ENCODE measurements at regions not wholly inside any gene's neighbourhood (a gene's known extent, or its start where the extent isn't known, plus 50 kb on each side); places are given as distances from the start of the nearest gene placed in this dataset.

DNA sequence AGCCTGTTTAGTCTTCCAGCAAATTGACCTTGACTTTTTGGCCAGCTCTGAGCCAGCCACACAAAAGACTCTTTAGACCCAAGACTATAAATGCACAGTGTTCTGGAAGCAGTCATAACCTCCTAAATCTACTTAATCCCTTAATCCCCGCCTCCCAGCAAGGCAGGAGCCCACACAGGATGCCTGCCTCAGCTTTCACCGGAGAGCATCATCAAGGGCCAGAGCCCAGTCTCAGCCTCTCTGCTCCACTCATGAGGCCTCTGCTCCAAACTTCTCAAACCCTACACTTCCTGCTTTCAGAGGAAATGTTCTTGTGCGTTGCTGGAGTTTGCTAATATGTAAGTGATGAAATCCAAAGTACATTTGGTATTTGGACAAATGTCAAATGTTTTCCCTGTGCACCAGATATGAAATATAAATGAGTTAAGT is 57.9 kb upstream of the FSHB start:
- TF ChIP-seq, protein P1, sequence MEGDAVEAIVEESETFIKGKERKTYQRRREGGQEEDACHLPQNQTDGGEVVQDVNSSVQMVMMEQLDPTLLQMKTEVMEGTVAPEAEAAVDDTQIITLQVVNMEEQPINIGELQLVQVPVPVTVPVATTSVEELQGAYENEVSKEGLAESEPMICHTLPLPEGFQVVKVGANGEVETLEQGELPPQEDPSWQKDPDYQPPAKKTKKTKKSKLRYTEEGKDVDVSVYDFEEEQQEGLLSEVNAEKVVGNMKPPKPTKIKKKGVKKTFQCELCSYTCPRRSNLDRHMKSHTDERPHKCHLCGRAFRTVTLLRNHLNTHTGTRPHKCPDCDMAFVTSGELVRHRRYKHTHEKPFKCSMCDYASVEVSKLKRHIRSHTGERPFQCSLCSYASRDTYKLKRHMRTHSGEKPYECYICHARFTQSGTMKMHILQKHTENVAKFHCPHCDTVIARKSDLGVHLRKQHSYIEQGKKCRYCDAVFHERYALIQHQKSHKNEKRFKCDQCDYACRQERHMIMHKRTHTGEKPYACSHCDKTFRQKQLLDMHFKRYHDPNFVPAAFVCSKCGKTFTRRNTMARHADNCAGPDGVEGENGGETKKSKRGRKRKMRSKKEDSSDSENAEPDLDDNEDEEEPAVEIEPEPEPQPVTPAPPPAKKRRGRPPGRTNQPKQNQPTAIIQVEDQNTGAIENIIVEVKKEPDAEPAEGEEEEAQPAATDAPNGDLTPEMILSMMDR (IDR thresholded peaks at IDR 0.05; ENCODE audit: low read depth, low read length), result no peak
- TF ChIP-seq POLR2A (IDR thresholded peaks at IDR 0.05; ENCODE audit: extremely low read depth, insufficient read length) (no peak), MYC (IDR thresholded peaks at IDR 0.05; ENCODE audit: low read depth, low read length) (no peak)
- H3K4me3 ChIP-seq (ENCODE audit: low read depth, low read length), result no peak overlapping the region
- DNase-seq (ENCODE audit: low read depth), result no peak

DNA sequence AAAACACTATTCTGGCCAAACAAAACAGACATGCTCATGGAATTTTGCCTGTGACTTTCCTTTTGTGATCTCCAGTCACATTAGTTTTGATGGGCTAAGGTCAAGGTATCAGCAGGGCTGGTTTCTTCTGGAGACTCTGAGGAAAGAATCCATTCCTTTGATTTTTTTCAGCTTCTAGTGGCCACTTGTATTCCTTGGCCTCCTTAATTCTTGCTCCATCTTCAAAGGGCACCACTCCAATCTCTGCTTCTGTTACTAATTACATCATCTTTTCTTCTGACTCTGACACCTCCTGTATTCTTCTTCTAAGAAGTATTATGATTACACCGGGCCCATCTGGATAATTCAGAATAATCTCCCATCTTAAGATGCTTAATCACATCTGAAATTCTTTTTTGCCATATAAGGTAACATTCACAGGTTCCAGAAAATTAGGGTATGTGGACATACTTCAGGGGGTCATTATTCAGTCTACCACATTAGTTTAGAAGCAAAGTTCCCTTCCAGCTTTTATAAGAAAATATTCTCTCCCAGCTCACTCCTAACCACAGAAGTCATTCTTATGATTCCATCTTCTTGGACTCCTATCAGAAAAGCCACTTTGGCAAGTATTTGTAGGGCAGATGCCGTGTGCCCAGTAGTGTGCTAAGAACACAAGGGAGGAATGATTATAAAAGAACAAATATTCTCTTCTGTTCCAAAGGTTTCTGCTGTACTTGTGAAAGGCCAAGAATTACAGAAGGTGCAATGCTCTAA is 56.4 kb upstream of the FSHB start:
- H3K4me3 ChIP-seq (ENCODE audit: low read depth, low read length), result no peak overlapping the region
- TF ChIP-seq POLR2A (IDR thresholded peaks at IDR 0.05; ENCODE audit: extremely low read depth, insufficient read length) (no peak), MYC (IDR thresholded peaks at IDR 0.05; ENCODE audit: low read depth, low read length) (no peak)
- TF ChIP-seq, protein P2, sequence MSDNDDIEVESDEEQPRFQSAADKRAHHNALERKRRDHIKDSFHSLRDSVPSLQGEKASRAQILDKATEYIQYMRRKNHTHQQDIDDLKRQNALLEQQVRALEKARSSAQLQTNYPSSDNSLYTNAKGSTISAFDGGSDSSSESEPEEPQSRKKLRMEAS (IDR thresholded peaks at IDR 0.05; ENCODE audit: low read depth, low read length), result no peak
- TF ChIP-seq, protein P1 (IDR thresholded peaks at IDR 0.05; ENCODE audit: low read depth, low read length), result no peak
- DNase-seq (ENCODE audit: low read depth), result no peak
